ENCODE measurements at regions not wholly inside any gene's neighbourhood (a gene's known extent, or its start where the extent isn't known, plus 50 kb on each side); places are given as distances from the start of the nearest gene placed in this dataset.

- ATAC-seq = no peak
Observed at GRCh38 chr3:168455814-168456213, 360.1 kb upstream of the GOLIM4 start.

More at GRCh38 chr3:168455814-168456213, 360.1 kb upstream of the GOLIM4 start:
- no peak overlapping the region for H3K4me3 ChIP-seq (replicated peaks in 1 of 3; ENCODE audit: insufficient read depth in 1 of 3, low read depth in 2 of 3, low read length in 3 of 3)
- FAIRE-seq = no peak
- H3K27me3 ChIP-seq (ENCODE audit: control insufficient read depth in 1 of 2, insufficient read depth in 2 of 2, low read length in 2 of 2) = no peaks in the 10 kb centered on the region
- H3K27ac ChIP-seq (ENCODE audit: extremely low read length, insufficient read depth, low read length) = no peak overlapping the region
- H3K4me1 ChIP-seq (ENCODE audit: insufficient read depth, low read length) = no peaks in the 10 kb centered on the region
- H3K9me3 ChIP-seq (ENCODE audit: low read length) = no peaks in the 10 kb centered on the region
- no peak overlapping the region for H3K4me2 ChIP-seq (ENCODE audit: low read depth, low read length)
- DNase-seq (ENCODE audit: low spot score) = no peak
- CTCF ChIA-PET (ENCODE audit: low intra/inter-chr PET ratio, low total read pairs) = no interaction called here
- no peaks in the 10 kb centered on the region for H4K20me1 ChIP-seq (ENCODE audit: insufficient read depth, low read length)
- H2AFZ ChIP-seq (ENCODE audit: low read length) = no peak overlapping the region
- in situ Hi-C loops (cut with HindIII; ENCODE audit: extremely low pct_ligation_motif_present, low pct_unique_long_range_greater_than_20kb) = no loop called here
- no peak overlapping the region for H3K9ac ChIP-seq (ENCODE audit: insufficient read depth, low read depth, low read length)
- TF ChIP-seq ZNF326 (CRISPR knock-in tag; IDR thresholded peaks at IDR 0.05; ENCODE audit: borderline replicate concordance) = no peak
- TF ChIP-seq BHLHE40 (IDR thresholded peaks at IDR 0.05; ENCODE audit: low read length) = no peak
- TF ChIP-seq DPF2 (CRISPR knock-in tag; IDR thresholded peaks at IDR 0.05; ENCODE audit: borderline replicate concordance, low read depth) = no peak
- TF ChIP-seq HMGXB4 (CRISPR knock-in tag; IDR thresholded peaks at IDR 0.05; ENCODE audit: borderline replicate concordance in 1 of 2, low read depth in 1 of 2) = no peak
- no peak for TF ChIP-seq SYNCRIP (IDR thresholded peaks at IDR 0.05; ENCODE audit: insufficient read depth, low read depth, low read length)
- TF ChIP-seq SOX13 (IDR thresholded peaks at IDR 0.05) = no peak
- TF ChIP-seq SOX13 (CRISPR knock-in tag; conservative IDR thresholded peaks at IDR 0.05 in 1 of 2, IDR thresholded peaks at IDR 0.05 in 1 of 2) = no peak
- no peak for TF ChIP-seq NFE2L2 (IDR thresholded peaks at IDR 0.05; ENCODE audit: low read length)
- no peak for TF ChIP-seq KIAA2018 (CRISPR knock-in tag; IDR thresholded peaks at IDR 0.05; ENCODE audit: borderline replicate concordance)
- TF ChIP-seq YEATS4 (CRISPR knock-in tag; IDR thresholded peaks at IDR 0.05; ENCODE audit: borderline replicate concordance) = no peak
- 6% methylated on average over 1 of the region's 5 CpGs for WGBS (ENCODE audit: low lambda C conversion rate)
- intact Hi-C loops (cut with micrococcal nuclease; ENCODE audit: unreplicated experiment) = no loop called here
- H3K79me2 ChIP-seq (ENCODE audit: insufficient read depth, low read length) = no peaks in the 10 kb centered on the region
- H3K36me3 ChIP-seq (replicated peaks in 1 of 2; ENCODE audit: control insufficient read depth in 1 of 2, insufficient read depth in 2 of 2, low read length in 2 of 2) = no peaks in the 10 kb centered on the region
- BruUV-seq (replicated peaks) = no TSS peak
- POLR2A ChIA-PET = no interaction called here
